ENCODE measurements at regions not wholly inside any gene's neighbourhood (a gene's known extent, or its start where the extent isn't known, plus 50 kb on each side); places are given as distances from the start of the nearest gene placed in this dataset.

DNA sequence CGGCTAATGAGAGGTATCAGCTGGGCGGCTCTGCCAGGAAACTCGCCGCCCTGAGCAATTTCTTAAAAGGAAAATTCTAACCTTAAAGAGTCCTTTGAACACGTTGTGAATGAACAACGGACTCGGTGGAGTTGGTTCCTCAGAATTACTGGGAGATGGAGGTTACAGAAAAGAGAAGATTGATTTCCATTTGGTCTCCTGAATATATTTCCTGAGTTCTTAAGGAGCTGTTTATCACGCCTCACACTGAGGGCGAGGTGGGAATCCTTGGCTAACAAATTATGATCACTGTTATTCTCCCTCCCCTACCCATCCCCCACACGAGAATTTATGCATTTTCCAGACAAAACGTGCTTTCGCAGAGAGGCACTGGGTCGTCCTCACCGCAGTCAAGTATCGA lies 194.5 kb upstream of the C14orf180 start:
- TF ChIP-seq, protein P1, sequence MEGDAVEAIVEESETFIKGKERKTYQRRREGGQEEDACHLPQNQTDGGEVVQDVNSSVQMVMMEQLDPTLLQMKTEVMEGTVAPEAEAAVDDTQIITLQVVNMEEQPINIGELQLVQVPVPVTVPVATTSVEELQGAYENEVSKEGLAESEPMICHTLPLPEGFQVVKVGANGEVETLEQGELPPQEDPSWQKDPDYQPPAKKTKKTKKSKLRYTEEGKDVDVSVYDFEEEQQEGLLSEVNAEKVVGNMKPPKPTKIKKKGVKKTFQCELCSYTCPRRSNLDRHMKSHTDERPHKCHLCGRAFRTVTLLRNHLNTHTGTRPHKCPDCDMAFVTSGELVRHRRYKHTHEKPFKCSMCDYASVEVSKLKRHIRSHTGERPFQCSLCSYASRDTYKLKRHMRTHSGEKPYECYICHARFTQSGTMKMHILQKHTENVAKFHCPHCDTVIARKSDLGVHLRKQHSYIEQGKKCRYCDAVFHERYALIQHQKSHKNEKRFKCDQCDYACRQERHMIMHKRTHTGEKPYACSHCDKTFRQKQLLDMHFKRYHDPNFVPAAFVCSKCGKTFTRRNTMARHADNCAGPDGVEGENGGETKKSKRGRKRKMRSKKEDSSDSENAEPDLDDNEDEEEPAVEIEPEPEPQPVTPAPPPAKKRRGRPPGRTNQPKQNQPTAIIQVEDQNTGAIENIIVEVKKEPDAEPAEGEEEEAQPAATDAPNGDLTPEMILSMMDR (IDR thresholded peaks at IDR 0.05): no peak
- TF ChIP-seq POLR2A (IDR thresholded peaks at IDR 0.05): no peak
